Astrocyte (in vitro differentiated cells and primary cell): ENCODE measurements at regions not wholly inside any gene's neighbourhood (a gene's known extent, or its start where the extent isn't known, plus 50 kb on each side); places are given as distances from the start of the nearest gene placed in this dataset.

Experiments used
- DNase-seq: peaks from one replicate; pipeline ENCODE4 v3.0.0-alpha.2; 2010; ENCODE audit warnings: low read depth
- FAIRE-seq: peaks from 2 replicates; lab custom pipeline; 2011; peaks lifted over from hg19 to GRCh38; lab: Jason Lieb, UNC
- H2AFZ ChIP-seq: 2 replicates; pipeline ENCODE4 v1.6.0; 2012; ENCODE audit warnings: low read depth, low read length, inconsistent platforms
- H3K27ac ChIP-seq: 2 replicates; pipeline ENCODE4 v1.5.1; 2011; ENCODE audit warnings: low read depth, low read length, inconsistent platforms
- H3K27me3 ChIP-seq: 2 replicates; pipeline ENCODE4 v1.6.0; 2011; ENCODE audit warnings: low read length, inconsistent platforms; ENCODE audit not compliant: insufficient read depth
- H3K36me3 ChIP-seq: 2 replicates; pipeline ENCODE4 v1.5.1; 2011; ENCODE audit warnings: low read length, inconsistent platforms; ENCODE audit not compliant: insufficient read depth
- H3K4me1 ChIP-seq: 2 replicates; pipeline ENCODE4 v1.5.1; 2011; ENCODE audit warnings: low read length, inconsistent platforms; ENCODE audit not compliant: insufficient read depth
- H3K4me2 ChIP-seq: 2 replicates; pipeline ENCODE4 v1.6.0; 2012; ENCODE audit warnings: low read length, inconsistent platforms
- H3K4me3 ChIP-seq: 2 replicates; pipeline ENCODE4 v1.5.1; 2011; ENCODE audit warnings: low read depth, mild to moderate bottlenecking, low read length, inconsistent platforms; ENCODE audit not compliant: insufficient read depth
- H3K79me2 ChIP-seq: 2 replicates; pipeline ENCODE4 v1.6.0; 2012; ENCODE audit warnings: mild to moderate bottlenecking, low read length, inconsistent platforms; ENCODE audit not compliant: insufficient read depth
- H3K9ac ChIP-seq: 2 replicates; pipeline ENCODE4 v1.6.0; 2012; ENCODE audit warnings: mild to moderate bottlenecking, low read length, inconsistent platforms
- H3K9me3 ChIP-seq: 2 replicates; pipeline ENCODE4 v1.5.1; 2012; ENCODE audit warnings: low read depth, mild to moderate bottlenecking, low read length, inconsistent platforms; ENCODE audit not compliant: insufficient read depth
- H4K20me1 ChIP-seq: 2 replicates; pipeline ENCODE4 v1.6.0; 2012; ENCODE audit warnings: low read length, inconsistent platforms; ENCODE audit not compliant: insufficient read depth
- H3K27ac Mint-ChIP-seq: one replicate; pipeline ENCODE4 v1.8.0; 2021; ENCODE audit warnings: mild to moderate bottlenecking, mixed read lengths; ENCODE audit not compliant: unreplicated experiment
- H3K27me3 Mint-ChIP-seq: one replicate; pipeline ENCODE4 v1.8.0; 2021; ENCODE audit warnings: low read depth, mixed read lengths; ENCODE audit not compliant: unreplicated experiment
- H3K36me3 Mint-ChIP-seq: one replicate; pipeline ENCODE4 v1.8.0; 2021; ENCODE audit warnings: low read depth, mixed read lengths; ENCODE audit not compliant: unreplicated experiment
- H3K4me1 Mint-ChIP-seq: one replicate; pipeline ENCODE4 v1.8.0; 2021; ENCODE audit warnings: low read depth, mixed read lengths; ENCODE audit not compliant: unreplicated experiment
- H3K4me3 Mint-ChIP-seq: one replicate; pipeline ENCODE4 v1.8.0; 2021; ENCODE audit warnings: mild to moderate bottlenecking, moderate library complexity, mixed read lengths; ENCODE audit not compliant: unreplicated experiment
- H3K9me3 Mint-ChIP-seq: one replicate; pipeline ENCODE4 v1.8.0; 2021; ENCODE audit warnings: mild to moderate bottlenecking, mixed read lengths; ENCODE audit not compliant: unreplicated experiment
- CTCF ChIP-seq: IDR thresholded peaks from 2 replicates; pipeline ENCODE4 v1.5.1; 2011; ENCODE audit warnings: low read depth, mild to moderate bottlenecking, inconsistent platforms, low read length, moderate library complexity; ENCODE audit not compliant: insufficient read depth
- EZH2 ChIP-seq: IDR thresholded peaks from 2 replicates; pipeline ENCODE4 v1.6.1; 2012; ENCODE audit warnings: mild to moderate bottlenecking, low read length, inconsistent platforms; ENCODE audit not compliant: insufficient read depth

- FAIRE-seq = no peak
- Mint-ChIP-seq H3K27me3 (no peaks in the 10 kb centered on the region), H3K27ac (peak overlapping the region; percentile 80)
These were observed 497.3 kb downstream of the CCDC85A start for GRCh38 chr2:56680971-56681631.

GRCh38 chr2:56681659-56682396, 498.0 kb downstream of the CCDC85A start:
- FAIRE-seq = no peak
- Mint-ChIP-seq H3K36me3 (no peaks in the 10 kb centered on the region), H3K4me3 (no peak overlapping the region), H3K4me1 (peaks cover 26% of the 10 kb centered on the region), H3K27me3 (no peaks in the 10 kb centered on the region), H3K27ac (peak overlapping the region; percentile 80), H3K9me3 (no peaks in the 10 kb centered on the region)
- Histone ChIP-seq H3K9me3 (no peaks in the 10 kb centered on the region), H2AFZ (no peak overlapping the region), H3K27me3 (no peaks in the 10 kb centered on the region), H3K36me3 (no peaks in the 10 kb centered on the region), H3K4me2 (no peak overlapping the region), H3K27ac (peak overlapping the region; percentile 53), H3K79me2 (no peaks in the 10 kb centered on the region), H3K9ac (no peak overlapping the region), H3K4me3 (no peak overlapping the region), H4K20me1 (no peaks in the 10 kb centered on the region), H3K4me1 (no peaks in the 10 kb centered on the region)
- peak; percentile 77 for DNase-seq
- TF ChIP-seq CTCF (no peak), EZH2 (no peak)

More at GRCh38 chr2:56680971-56681631, 497.3 kb downstream of the CCDC85A start:
- Histone ChIP-seq H3K9me3 (no peaks in the 10 kb centered on the region), H3K4me1 (no peaks in the 10 kb centered on the region), H4K20me1 (no peaks in the 10 kb centered on the region), H3K79me2 (no peaks in the 10 kb centered on the region), H2AFZ (no peak overlapping the region), H3K27ac (peak overlapping the region; percentile 53), H3K4me3 (no peak overlapping the region), H3K36me3 (no peaks in the 10 kb centered on the region), H3K4me2 (no peak overlapping the region), H3K9ac (no peak overlapping the region), H3K27me3 (no peaks in the 10 kb centered on the region)
- Mint-ChIP-seq H3K4me3 (no peak overlapping the region), H3K9me3 (no peaks in the 10 kb centered on the region), H3K4me1 (peaks cover 20% of the 10 kb centered on the region), H3K36me3 (no peaks in the 10 kb centered on the region)
- DNase-seq = peak; percentile 89
- no peak for TF ChIP-seq EZH2
- no peak for TF ChIP-seq CTCF

- peak; percentile 74 for DNase-seq
- no peaks in the 10 kb centered on the region for H3K79me2 ChIP-seq
- Mint-ChIP-seq H3K27me3 (no peaks in the 10 kb centered on the region), H3K36me3 (no peaks in the 10 kb centered on the region), H3K4me1 (peaks cover 31% of the 10 kb centered on the region), H3K9me3 (no peaks in the 10 kb centered on the region), H3K27ac (peak overlapping the region; percentile 80), H3K4me3 (no peak overlapping the region)
- no peak overlapping the region for H3K4me2 ChIP-seq
- no peaks in the 10 kb centered on the region for H3K36me3 ChIP-seq
- H3K27ac ChIP-seq = peak overlapping the region; percentile 53
- H4K20me1 ChIP-seq = no peaks in the 10 kb centered on the region
- H3K4me3 ChIP-seq = no peak overlapping the region
- H3K4me1 ChIP-seq = no peaks in the 10 kb centered on the region
- H2AFZ ChIP-seq = no peak overlapping the region
- no peak for TF ChIP-seq CTCF
- no peak for TF ChIP-seq EZH2
- H3K9me3 ChIP-seq = no peaks in the 10 kb centered on the region
- no peaks in the 10 kb centered on the region for H3K27me3 ChIP-seq
- no peak for FAIRE-seq
- H3K9ac ChIP-seq = no peak overlapping the region
These were observed 498.6 kb downstream of the CCDC85A start for GRCh38 chr2:56682397-56682760.
